ENCODE measurements at regions not wholly inside any gene's neighbourhood (a gene's known extent, or its start where the extent isn't known, plus 50 kb on each side); places are given as distances from the start of the nearest gene placed in this dataset.

GRCh38 chr9:135365013-135365768 is 114.4 kb upstream of the PPP1R26 start:
- H3K27ac ChIP-seq (replicated peaks) = no peak overlapping the region
- no peak for DNase-seq (ENCODE audit: low read depth in 1 of 2, low spot score in 1 of 2)
- H3K4me3 ChIP-seq (replicated peaks; ENCODE audit: insufficient read depth, low read length) = no peak overlapping the region
- no peaks in the 10 kb centered on the region for H3K27me3 ChIP-seq (ENCODE audit: insufficient read depth, poor library complexity, severe bottlenecking)
- TF ChIP-seq CTCF (IDR thresholded peaks at IDR 0.05; ENCODE audit: insufficient read depth, low read length) (no peak), POLR2AphosphoS5 (IDR thresholded peaks at IDR 0.05; ENCODE audit: low read depth) (no peak), SPI1 (IDR thresholded peaks at IDR 0.05; ENCODE audit: borderline replicate concordance, low read depth) (no peak), REST (IDR thresholded peaks at IDR 0.05; ENCODE audit: insufficient replicate concordance, low read depth) (no peak), GABPA (IDR thresholded peaks at IDR 0.05; ENCODE audit: low read depth) (no peak)

- Histone ChIP-seq H3K27me3 (ENCODE audit: insufficient read depth, poor library complexity, severe bottlenecking) (no peaks in the 10 kb centered on the region), H3K4me3 (replicated peaks; ENCODE audit: insufficient read depth, low read length) (no peak overlapping the region), H3K27ac (replicated peaks) (no peak overlapping the region)
- TF ChIP-seq GABPA (IDR thresholded peaks at IDR 0.05; ENCODE audit: low read depth) = no peak
- TF ChIP-seq REST (IDR thresholded peaks at IDR 0.05; ENCODE audit: insufficient replicate concordance, low read depth) = no peak
- TF ChIP-seq SPI1 (IDR thresholded peaks at IDR 0.05; ENCODE audit: borderline replicate concordance, low read depth) = no peak
- TF ChIP-seq POLR2AphosphoS5 (IDR thresholded peaks at IDR 0.05; ENCODE audit: low read depth) = no peak
- TF ChIP-seq CTCF (IDR thresholded peaks at IDR 0.05; ENCODE audit: insufficient read depth, low read length) = no peak
- DNase-seq (ENCODE audit: low read depth in 1 of 2, low spot score in 1 of 2) = no peak
Measured at GRCh38 chr9:135366104-135366503, 113.5 kb upstream of the PPP1R26 start.

- H3K4me3 ChIP-seq (replicated peaks; ENCODE audit: insufficient read depth, low read length) = no peak overlapping the region
- no peaks in the 10 kb centered on the region for H3K27me3 ChIP-seq (ENCODE audit: insufficient read depth, poor library complexity, severe bottlenecking)
- no peak for TF ChIP-seq CTCF (IDR thresholded peaks at IDR 0.05; ENCODE audit: insufficient read depth, low read length)
- no peak for TF ChIP-seq POLR2AphosphoS5 (IDR thresholded peaks at IDR 0.05; ENCODE audit: low read depth)
- no peak for TF ChIP-seq SPI1 (IDR thresholded peaks at IDR 0.05; ENCODE audit: borderline replicate concordance, low read depth)
- TF ChIP-seq REST (IDR thresholded peaks at IDR 0.05; ENCODE audit: insufficient replicate concordance, low read depth) = no peak
- no peak for TF ChIP-seq GABPA (IDR thresholded peaks at IDR 0.05; ENCODE audit: low read depth)
- no peak for DNase-seq (ENCODE audit: low read depth in 1 of 2, low spot score in 1 of 2)
- no peak overlapping the region for H3K27ac ChIP-seq (replicated peaks)
Measured at GRCh38 chr9:135369412-135369990, 110.1 kb upstream of the PPP1R26 start.
